Ascending aorta (tissue), 2 donors: ENCODE measurements at regions not wholly inside any gene's neighbourhood (a gene's known extent, or its start where the extent isn't known, plus 50 kb on each side); places are given as distances from the start of the nearest gene placed in this dataset.
"Not testable (repeated sequence)": the region's sequence is repeated elsewhere in the genome, so short reads cannot be mapped to it uniquely, and the experiment has no call there.

Experiments used
- DNase-seq, 2 donors: peaks; one replicate each; pipeline ENCODE4 v3.0.0-alpha.2; 2019; ENCODE audit warnings: low spot score in 2 of 2
- H3K27ac ChIP-seq, 2 donors: fragments of 200-600 bp; sonication (generic); one replicate each; pipeline ENCODE4 v1.5.1; 2016 to 2017; ENCODE audit warnings: mild to moderate bottlenecking in 1 of 2
- H3K27me3 ChIP-seq: fragments of 200-600 bp; sonication (generic); one replicate; pipeline ENCODE4 v1.5.1; 2017
- H3K36me3 ChIP-seq, 2 donors: fragments of 200-600 bp; sonication (generic); one replicate each; pipeline ENCODE4 v1.5.1; 2016
- H3K4me1 ChIP-seq, 2 donors: fragments of 200-600 bp; sonication (generic); one replicate each; pipeline ENCODE4 v1.5.1; 2016 to 2017; ENCODE audit warnings: mild to moderate bottlenecking in 1 of 2
- H3K4me3 ChIP-seq, 2 donors: fragments of 200-600 bp; sonication (generic); one replicate each; pipeline ENCODE4 v1.5.1; 2016 to 2017; ENCODE audit warnings: mild to moderate bottlenecking in 1 of 2
- H3K9me3 ChIP-seq, 2 donors: fragments of 200-600 bp; sonication (generic); one replicate each; pipeline ENCODE4 v1.5.1; 2016
- intact Hi-C: fragments of 100-400 bp; cut with DNase I; formaldehyde crosslinking; loops from one replicate; pipeline ENCODE4 v1.15.1; 2023
- TF ChIP-seq, protein P1 (sequence below), 3 experiments: fragments of 200-600 bp in 2 of 3; fragments of 450-650 bp in 1 of 3; sonication (generic) in 2 of 3; IDR thresholded peaks; one replicate each; pipeline ENCODE4 v1.5.1; 2016 to 2019; ENCODE audit warnings: antibody characterized with exemption in 3 of 3, mild to moderate bottlenecking in 1 of 3, moderate library complexity in 1 of 3

GRCh38 chr18:78794071-78794430 lies 185.6 kb upstream of the SALL3 start:
- Histone ChIP-seq H3K4me3 (no peak overlapping the region), H3K27ac (no peak overlapping the region), H3K27me3 (no peaks in the 10 kb centered on the region), H3K9me3 (no peaks in the 10 kb centered on the region), H3K4me1 (no peaks in the 10 kb centered on the region), H3K36me3 (no peaks in the 10 kb centered on the region)
- DNase-seq: no peak
- TF ChIP-seq, protein P1, sequence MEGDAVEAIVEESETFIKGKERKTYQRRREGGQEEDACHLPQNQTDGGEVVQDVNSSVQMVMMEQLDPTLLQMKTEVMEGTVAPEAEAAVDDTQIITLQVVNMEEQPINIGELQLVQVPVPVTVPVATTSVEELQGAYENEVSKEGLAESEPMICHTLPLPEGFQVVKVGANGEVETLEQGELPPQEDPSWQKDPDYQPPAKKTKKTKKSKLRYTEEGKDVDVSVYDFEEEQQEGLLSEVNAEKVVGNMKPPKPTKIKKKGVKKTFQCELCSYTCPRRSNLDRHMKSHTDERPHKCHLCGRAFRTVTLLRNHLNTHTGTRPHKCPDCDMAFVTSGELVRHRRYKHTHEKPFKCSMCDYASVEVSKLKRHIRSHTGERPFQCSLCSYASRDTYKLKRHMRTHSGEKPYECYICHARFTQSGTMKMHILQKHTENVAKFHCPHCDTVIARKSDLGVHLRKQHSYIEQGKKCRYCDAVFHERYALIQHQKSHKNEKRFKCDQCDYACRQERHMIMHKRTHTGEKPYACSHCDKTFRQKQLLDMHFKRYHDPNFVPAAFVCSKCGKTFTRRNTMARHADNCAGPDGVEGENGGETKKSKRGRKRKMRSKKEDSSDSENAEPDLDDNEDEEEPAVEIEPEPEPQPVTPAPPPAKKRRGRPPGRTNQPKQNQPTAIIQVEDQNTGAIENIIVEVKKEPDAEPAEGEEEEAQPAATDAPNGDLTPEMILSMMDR (IDR thresholded peaks at IDR 0.05): no peak
- intact Hi-C loops: no loop called here

- no peak for DNase-seq
- H3K4me1 ChIP-seq: no peaks in the 10 kb centered on the region
- H3K4me3 ChIP-seq: no peak overlapping the region
- no peaks in the 10 kb centered on the region for H3K36me3 ChIP-seq
- intact Hi-C loops: no loop called here
- H3K27ac ChIP-seq: no peak overlapping the region
- H3K9me3 ChIP-seq: no peaks in the 10 kb centered on the region
- TF ChIP-seq, protein P1 (IDR thresholded peaks at IDR 0.05): no peak
- no peaks in the 10 kb centered on the region for H3K27me3 ChIP-seq
Measured at GRCh38 chr18:78796693-78797455, 182.7 kb upstream of the SALL3 start.

- TF ChIP-seq, protein P1 (IDR thresholded peaks at IDR 0.05): no peak
- Histone ChIP-seq H3K27me3 (no peaks in the 10 kb centered on the region), H3K4me1 (no peaks in the 10 kb centered on the region), H3K27ac (no peak overlapping the region), H3K4me3 (no peak overlapping the region), H3K9me3 (no peaks in the 10 kb centered on the region), H3K36me3 (no peaks in the 10 kb centered on the region)
- intact Hi-C loops: no loop called here
- DNase-seq: no peak
Measured at GRCh38 chr18:78797499-78797898, 182.1 kb upstream of the SALL3 start.

- Histone ChIP-seq H3K9me3 (no peaks in the 10 kb centered on the region), H3K27ac (no peak overlapping the region), H3K4me1 (no peaks in the 10 kb centered on the region), H3K36me3 (no peaks in the 10 kb centered on the region), H3K4me3 (no peak overlapping the region), H3K27me3 (no peaks in the 10 kb centered on the region)
- no peak for DNase-seq
- TF ChIP-seq, protein P1 (IDR thresholded peaks at IDR 0.05): no peak
- intact Hi-C loops: no loop called here
Measured at GRCh38 chr18:78798402-78799175, 181.0 kb upstream of the SALL3 start.

- Histone ChIP-seq H3K4me1 (no peaks in the 10 kb centered on the region), H3K27ac (no peak overlapping the region), H3K4me3 (no peak overlapping the region), H3K9me3 (no peaks in the 10 kb centered on the region), H3K27me3 (no peaks in the 10 kb centered on the region), H3K36me3 (no peaks in the 10 kb centered on the region)
- TF ChIP-seq, protein P1 (IDR thresholded peaks at IDR 0.05): no peak
- no peak for DNase-seq
- intact Hi-C loops: no loop called here
Measured at GRCh38 chr18:78799382-78800089, 180.1 kb upstream of the SALL3 start.

- H3K4me3 ChIP-seq, H3K36me3 ChIP-seq, H3K27me3 ChIP-seq, H3K4me1 ChIP-seq, intact Hi-C loops, H3K9me3 ChIP-seq, H3K27ac ChIP-seq, DNase-seq: not testable (repeated sequence)
Measured at GRCh38 chr18:78800102-78800851, 179.3 kb upstream of the SALL3 start.
